ENCODE measurements at regions not wholly inside any gene's neighbourhood (a gene's known extent, or its start where the extent isn't known, plus 50 kb on each side); places are given as distances from the start of the nearest gene placed in this dataset.
A peak's percentile ranks its signal among the peaks of the same experiment; 100 is the strongest.

DNA sequence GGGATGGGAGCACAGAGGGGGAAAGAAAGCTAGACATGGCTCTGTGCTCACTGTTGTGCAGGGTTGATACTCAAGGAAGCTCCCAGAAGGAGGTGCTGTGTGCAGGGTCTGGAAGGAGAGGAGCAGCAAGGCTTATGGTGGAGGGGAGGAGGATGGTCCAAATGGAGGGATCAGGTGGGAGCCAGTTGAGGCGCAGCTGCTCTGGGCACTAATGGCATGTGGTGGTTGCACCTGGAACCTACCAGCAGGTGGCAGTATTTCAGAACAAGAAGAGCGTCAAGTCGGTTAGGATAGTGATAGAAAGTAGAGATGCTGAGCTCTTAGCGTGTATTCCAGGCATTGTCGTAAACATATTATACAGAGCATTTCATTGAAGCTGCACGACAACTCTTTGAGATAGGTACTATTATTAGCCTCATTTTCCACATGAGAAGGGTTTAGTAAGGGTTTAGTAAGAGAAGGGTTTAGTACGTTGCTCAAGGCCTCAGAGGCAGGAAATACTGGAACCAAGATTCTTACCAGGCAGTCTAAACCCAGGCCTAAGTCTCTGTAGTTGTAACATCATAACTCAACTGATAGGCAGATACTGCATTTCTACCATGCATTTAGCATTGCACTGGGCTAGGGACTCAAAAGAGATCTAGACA lies 223.7 kb downstream of the CYP26B1 start:
- TF ChIP-seq, protein P1, sequence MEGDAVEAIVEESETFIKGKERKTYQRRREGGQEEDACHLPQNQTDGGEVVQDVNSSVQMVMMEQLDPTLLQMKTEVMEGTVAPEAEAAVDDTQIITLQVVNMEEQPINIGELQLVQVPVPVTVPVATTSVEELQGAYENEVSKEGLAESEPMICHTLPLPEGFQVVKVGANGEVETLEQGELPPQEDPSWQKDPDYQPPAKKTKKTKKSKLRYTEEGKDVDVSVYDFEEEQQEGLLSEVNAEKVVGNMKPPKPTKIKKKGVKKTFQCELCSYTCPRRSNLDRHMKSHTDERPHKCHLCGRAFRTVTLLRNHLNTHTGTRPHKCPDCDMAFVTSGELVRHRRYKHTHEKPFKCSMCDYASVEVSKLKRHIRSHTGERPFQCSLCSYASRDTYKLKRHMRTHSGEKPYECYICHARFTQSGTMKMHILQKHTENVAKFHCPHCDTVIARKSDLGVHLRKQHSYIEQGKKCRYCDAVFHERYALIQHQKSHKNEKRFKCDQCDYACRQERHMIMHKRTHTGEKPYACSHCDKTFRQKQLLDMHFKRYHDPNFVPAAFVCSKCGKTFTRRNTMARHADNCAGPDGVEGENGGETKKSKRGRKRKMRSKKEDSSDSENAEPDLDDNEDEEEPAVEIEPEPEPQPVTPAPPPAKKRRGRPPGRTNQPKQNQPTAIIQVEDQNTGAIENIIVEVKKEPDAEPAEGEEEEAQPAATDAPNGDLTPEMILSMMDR (IDR thresholded peaks at IDR 0.05; ENCODE audit: control extremely low read depth in 1 of 3, insufficient read depth in 1 of 3, low read depth in 1 of 3, low read length in 3 of 3), result peak; percentile 76 to 97 (median 88)
- TF ChIP-seq EZH2 (IDR thresholded peaks at IDR 0.05; ENCODE audit: low read depth, low read length, severe bottlenecking), result no peak
- no peak for TF ChIP-seq SP1 (IDR thresholded peaks at IDR 0.05; ENCODE audit: low read depth, low read length)
- TF ChIP-seq RAD21 (IDR thresholded peaks at IDR 0.05 in 1 of 2, conservative IDR thresholded peaks at IDR 0.05 in 1 of 2; ENCODE audit: low read depth in 2 of 2, low read length in 2 of 2), result peak; percentile 85 to 88
- TF ChIP-seq TAF7 (optimal IDR thresholded peaks at IDR 0.05; ENCODE audit: borderline replicate concordance, low read depth, low read length), result no peak
